ENCODE measurements at regions not wholly inside any gene's neighbourhood (a gene's known extent, or its start where the extent isn't known, plus 50 kb on each side); places are given as distances from the start of the nearest gene placed in this dataset.

GRCh38 chr20:60091861-60092260 lies 133.6 kb downstream of the CDH26 start (continued):
- TF ChIP-seq CHD7 (IDR thresholded peaks at IDR 0.05; ENCODE audit: insufficient replicate concordance, low read length) (no peak), TAF7 (optimal IDR thresholded peaks at IDR 0.05; ENCODE audit: borderline replicate concordance, low read depth, low read length) (no peak)

Measured in H1 (cell line).